A673 (cell line): ENCODE measurements at regions not wholly inside any gene's neighbourhood (a gene's known extent, or its start where the extent isn't known, plus 50 kb on each side); places are given as distances from the start of the nearest gene placed in this dataset.

Source experiments
- EZH2 ChIP-seq: fragments of 200-600 bp; sonication (generic); IDR thresholded peaks from 2 replicates; pipeline ENCODE4 v1.6.1; 2017; ENCODE audit warnings: borderline replicate concordance, low read depth, mild to moderate bottlenecking, mixed read lengths, antibody characterized with exemption, low read length; ENCODE audit not compliant: poor library complexity, severe bottlenecking
- TF ChIP-seq, protein P1 (sequence below): fragments of 300-800, 200-600 bp; sonication (generic); conservative IDR thresholded peaks from 2 replicates; pipeline ENCODE4 v1.5.1; 2017; ENCODE audit warnings: low read depth, mild to moderate bottlenecking, antibody characterized with exemption, low read length, moderate library complexity, mixed read lengths

DNA sequence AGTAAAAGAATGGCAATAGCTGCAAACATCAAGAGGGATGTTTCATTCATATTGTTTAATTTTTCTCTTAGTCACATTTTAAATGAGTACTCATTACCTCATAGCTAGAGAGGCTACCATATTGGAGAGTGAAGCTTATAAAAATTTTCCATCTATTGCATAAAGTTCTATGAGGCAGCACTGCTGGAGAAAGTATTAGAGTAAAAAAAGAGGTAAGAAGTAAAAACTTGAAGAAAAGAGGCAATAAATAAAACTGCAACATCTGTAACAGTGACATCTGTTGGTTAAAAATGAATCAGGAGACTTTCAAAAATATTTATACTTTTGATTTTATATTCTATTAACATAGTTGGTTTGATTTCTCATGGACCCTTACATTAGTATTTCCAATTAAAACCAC is 284.5 kb upstream of the SEMA3D start:
- TF ChIP-seq, protein P1, sequence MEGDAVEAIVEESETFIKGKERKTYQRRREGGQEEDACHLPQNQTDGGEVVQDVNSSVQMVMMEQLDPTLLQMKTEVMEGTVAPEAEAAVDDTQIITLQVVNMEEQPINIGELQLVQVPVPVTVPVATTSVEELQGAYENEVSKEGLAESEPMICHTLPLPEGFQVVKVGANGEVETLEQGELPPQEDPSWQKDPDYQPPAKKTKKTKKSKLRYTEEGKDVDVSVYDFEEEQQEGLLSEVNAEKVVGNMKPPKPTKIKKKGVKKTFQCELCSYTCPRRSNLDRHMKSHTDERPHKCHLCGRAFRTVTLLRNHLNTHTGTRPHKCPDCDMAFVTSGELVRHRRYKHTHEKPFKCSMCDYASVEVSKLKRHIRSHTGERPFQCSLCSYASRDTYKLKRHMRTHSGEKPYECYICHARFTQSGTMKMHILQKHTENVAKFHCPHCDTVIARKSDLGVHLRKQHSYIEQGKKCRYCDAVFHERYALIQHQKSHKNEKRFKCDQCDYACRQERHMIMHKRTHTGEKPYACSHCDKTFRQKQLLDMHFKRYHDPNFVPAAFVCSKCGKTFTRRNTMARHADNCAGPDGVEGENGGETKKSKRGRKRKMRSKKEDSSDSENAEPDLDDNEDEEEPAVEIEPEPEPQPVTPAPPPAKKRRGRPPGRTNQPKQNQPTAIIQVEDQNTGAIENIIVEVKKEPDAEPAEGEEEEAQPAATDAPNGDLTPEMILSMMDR = no peak
- TF ChIP-seq EZH2 = no peak
